ENCODE measurements at regions not wholly inside any gene's neighbourhood (a gene's known extent, or its start where the extent isn't known, plus 50 kb on each side); places are given as distances from the start of the nearest gene placed in this dataset.

DNA sequence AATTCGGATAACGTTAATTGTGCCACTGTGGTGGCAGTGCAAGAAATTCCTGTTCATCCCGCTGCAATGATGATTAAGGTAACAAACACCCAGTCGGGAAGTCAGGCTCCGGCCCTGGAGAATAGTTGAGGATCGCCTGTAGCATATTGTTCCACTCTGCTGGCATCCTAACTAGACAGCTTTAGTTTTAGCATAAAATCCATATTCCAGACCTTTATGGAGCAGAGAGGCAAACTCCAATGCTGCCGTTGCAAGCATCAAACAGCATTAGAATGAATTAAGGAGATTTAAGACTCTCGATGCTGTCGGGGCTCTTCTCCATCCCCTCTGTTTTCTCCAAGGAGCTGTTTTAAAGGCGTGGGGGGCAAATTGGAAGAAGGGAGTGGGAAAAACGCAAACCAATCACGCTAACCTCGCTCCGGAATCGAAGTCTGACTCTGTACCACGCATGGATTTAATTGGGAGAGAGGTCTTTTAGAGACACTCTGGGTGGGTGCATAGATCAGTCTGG, 660.4 kb downstream of the VRK1 start:
- H3K9me3 Mint-ChIP-seq (ENCODE audit: unreplicated experiment) = no peaks in the 10 kb centered on the region
- no peak overlapping the region for H3K4me3 Mint-ChIP-seq (ENCODE audit: unreplicated experiment)
- H3K36me3 Mint-ChIP-seq (ENCODE audit: low read depth, unreplicated experiment) = no peaks in the 10 kb centered on the region
- DNase-seq (ENCODE audit: low spot score) = no peak
- H3K27me3 Mint-ChIP-seq (ENCODE audit: unreplicated experiment) = peaks cover 5% of the 10 kb centered on the region
- TF ChIP-seq, protein P1, sequence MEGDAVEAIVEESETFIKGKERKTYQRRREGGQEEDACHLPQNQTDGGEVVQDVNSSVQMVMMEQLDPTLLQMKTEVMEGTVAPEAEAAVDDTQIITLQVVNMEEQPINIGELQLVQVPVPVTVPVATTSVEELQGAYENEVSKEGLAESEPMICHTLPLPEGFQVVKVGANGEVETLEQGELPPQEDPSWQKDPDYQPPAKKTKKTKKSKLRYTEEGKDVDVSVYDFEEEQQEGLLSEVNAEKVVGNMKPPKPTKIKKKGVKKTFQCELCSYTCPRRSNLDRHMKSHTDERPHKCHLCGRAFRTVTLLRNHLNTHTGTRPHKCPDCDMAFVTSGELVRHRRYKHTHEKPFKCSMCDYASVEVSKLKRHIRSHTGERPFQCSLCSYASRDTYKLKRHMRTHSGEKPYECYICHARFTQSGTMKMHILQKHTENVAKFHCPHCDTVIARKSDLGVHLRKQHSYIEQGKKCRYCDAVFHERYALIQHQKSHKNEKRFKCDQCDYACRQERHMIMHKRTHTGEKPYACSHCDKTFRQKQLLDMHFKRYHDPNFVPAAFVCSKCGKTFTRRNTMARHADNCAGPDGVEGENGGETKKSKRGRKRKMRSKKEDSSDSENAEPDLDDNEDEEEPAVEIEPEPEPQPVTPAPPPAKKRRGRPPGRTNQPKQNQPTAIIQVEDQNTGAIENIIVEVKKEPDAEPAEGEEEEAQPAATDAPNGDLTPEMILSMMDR (IDR thresholded peaks at IDR 0.05; ENCODE audit: unreplicated experiment) = no peak
- no peak overlapping the region for H3K27ac Mint-ChIP-seq (ENCODE audit: unreplicated experiment)
- peaks cover 12% of the 10 kb centered on the region for H3K4me1 Mint-ChIP-seq (ENCODE audit: unreplicated experiment)

DNA sequence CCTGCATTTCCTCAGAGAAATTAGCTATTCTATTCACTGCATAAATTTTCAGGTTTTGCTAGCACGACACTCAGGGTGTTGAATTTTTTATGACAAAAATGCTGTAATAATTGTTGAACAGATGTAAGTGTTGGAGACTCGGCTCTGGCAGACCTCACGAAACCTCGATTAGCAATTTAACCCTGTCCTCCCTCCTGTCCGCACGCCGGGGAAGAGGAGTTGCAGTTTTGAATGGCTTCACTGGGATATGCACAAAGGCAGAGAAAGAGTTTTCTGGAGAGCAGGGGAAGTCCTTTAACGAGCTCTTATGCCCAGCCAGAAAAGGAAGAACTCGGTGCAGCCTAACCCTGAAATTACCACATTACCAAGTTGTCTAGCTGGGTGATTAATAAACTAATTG, 661.1 kb downstream of the VRK1 start:
- Mint-ChIP-seq H3K4me1 (ENCODE audit: unreplicated experiment) (peaks cover 12% of the 10 kb centered on the region), H3K27ac (ENCODE audit: unreplicated experiment) (peak overlapping the region; percentile 11), H3K4me3 (ENCODE audit: unreplicated experiment) (peak overlapping the region; percentile 87), H3K36me3 (ENCODE audit: low read depth, unreplicated experiment) (no peaks in the 10 kb centered on the region), H3K27me3 (ENCODE audit: unreplicated experiment) (peaks cover 5% of the 10 kb centered on the region), H3K9me3 (ENCODE audit: unreplicated experiment) (no peaks in the 10 kb centered on the region)
- no peak for DNase-seq (ENCODE audit: low spot score)
- TF ChIP-seq, protein P1 (IDR thresholded peaks at IDR 0.05; ENCODE audit: unreplicated experiment) = no peak

DNA sequence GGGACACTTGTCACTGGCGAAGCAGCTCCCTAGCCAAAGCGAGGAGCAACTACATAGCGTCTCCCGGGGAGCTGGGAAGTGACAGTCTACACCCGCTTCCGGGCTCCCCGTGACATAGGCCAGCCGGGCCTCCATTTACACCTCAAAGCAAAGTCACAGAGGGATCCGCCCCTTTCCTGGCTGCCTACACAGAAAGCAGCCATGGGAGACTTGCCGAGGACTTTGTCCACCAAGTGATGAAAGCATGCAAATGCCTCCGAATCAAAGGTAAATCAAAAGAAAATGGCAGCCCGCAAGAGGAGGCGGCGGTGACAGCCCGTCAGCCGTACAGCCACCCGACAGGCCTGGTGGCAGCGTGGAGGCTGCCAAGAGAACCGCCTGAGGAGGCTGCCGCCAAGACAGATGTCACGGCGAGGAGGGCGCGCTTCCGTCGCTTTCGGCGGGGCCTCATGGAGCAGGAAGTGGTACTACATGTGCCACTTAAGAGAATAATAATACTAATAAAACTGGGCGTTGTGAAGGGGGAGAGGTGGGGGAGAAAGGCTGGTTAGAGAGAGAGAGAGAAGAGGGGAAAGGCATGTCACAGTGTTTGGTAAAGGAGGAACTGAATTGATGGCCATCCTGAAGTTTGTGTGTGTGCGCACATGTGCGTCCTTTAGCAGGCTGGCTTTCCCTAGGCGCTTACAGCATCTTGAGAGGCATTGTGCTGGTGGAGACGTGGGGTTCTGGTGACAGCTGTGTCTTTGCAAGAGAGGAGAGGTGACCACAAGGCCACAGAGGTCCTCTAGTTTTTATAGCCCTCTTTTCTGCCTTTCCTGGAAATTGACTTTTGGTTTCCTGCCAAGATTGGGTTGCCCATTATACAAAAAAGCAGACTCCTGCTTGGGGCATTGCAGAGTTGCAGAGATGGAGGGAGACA, 661.7 kb downstream of the VRK1 start:
- Mint-ChIP-seq H3K9me3 (ENCODE audit: unreplicated experiment) (no peaks in the 10 kb centered on the region), H3K27me3 (ENCODE audit: unreplicated experiment) (peaks cover 5% of the 10 kb centered on the region), H3K27ac (ENCODE audit: unreplicated experiment) (peak overlapping the region; percentile 11), H3K36me3 (ENCODE audit: low read depth, unreplicated experiment) (no peaks in the 10 kb centered on the region), H3K4me3 (ENCODE audit: unreplicated experiment) (peak overlapping the region; percentile 87), H3K4me1 (ENCODE audit: unreplicated experiment) (peaks cover 12% of the 10 kb centered on the region)
- DNase-seq (ENCODE audit: low spot score) = peak; percentile 30
- TF ChIP-seq, protein P1 (IDR thresholded peaks at IDR 0.05; ENCODE audit: unreplicated experiment) = no peak

DNA sequence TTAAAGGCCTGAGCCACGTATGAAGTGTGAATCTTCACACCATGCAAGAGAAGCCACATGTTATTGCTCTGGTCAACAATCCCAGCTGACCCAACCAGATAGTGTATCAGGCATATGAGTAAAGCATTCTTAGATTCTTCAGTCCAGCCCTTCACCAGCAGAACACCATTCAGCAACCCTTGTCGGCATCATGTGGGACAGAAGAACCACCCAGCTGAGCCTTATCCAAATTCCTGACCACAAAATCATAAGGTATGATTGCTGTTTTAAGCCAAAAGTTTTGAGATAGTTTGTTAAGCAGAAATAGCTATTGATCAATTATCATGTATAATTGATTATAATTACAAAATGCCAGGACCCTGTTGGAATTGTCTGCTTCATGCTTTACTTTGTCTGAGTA, 664.9 kb downstream of the VRK1 start:
- Mint-ChIP-seq H3K9me3 (ENCODE audit: unreplicated experiment) (no peaks in the 10 kb centered on the region), H3K27me3 (ENCODE audit: unreplicated experiment) (peaks cover 5% of the 10 kb centered on the region), H3K4me3 (ENCODE audit: unreplicated experiment) (no peak overlapping the region), H3K4me1 (ENCODE audit: unreplicated experiment) (peaks cover 12% of the 10 kb centered on the region), H3K27ac (ENCODE audit: unreplicated experiment) (no peak overlapping the region), H3K36me3 (ENCODE audit: low read depth, unreplicated experiment) (no peaks in the 10 kb centered on the region)
- no peak for DNase-seq (ENCODE audit: low spot score)
- TF ChIP-seq, protein P1 (IDR thresholded peaks at IDR 0.05; ENCODE audit: unreplicated experiment) = no peak

DNA sequence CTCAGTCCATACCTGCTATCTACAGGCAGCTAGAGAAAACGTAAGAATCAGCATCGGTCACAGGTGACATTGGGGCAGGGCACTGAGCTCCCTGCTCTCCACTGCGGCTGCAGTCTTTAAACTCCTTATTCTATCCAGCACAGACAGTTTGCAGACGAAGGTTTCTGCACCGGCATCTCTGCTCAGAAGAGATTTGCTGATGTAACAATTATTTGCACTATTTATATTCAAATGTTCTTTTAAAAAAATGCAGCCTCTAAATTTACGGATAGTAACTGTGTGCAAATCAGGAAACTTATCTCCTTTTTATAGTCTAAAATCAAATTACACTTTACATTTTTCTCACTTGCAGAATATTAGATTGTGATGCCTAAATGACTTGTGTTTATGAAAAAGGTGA, 671.0 kb downstream of the VRK1 start:
- no peaks in the 10 kb centered on the region for H3K4me1 Mint-ChIP-seq (ENCODE audit: unreplicated experiment)
- H3K27me3 Mint-ChIP-seq (ENCODE audit: unreplicated experiment) = no peaks in the 10 kb centered on the region

More for the DNA sequence above, 671.0 kb downstream of the VRK1 start:
- Mint-ChIP-seq H3K4me3 (ENCODE audit: unreplicated experiment) (no peak overlapping the region), H3K36me3 (ENCODE audit: low read depth, unreplicated experiment) (no peaks in the 10 kb centered on the region), H3K9me3 (ENCODE audit: unreplicated experiment) (no peaks in the 10 kb centered on the region), H3K27ac (ENCODE audit: unreplicated experiment) (no peak overlapping the region)
- TF ChIP-seq, protein P1 (IDR thresholded peaks at IDR 0.05; ENCODE audit: unreplicated experiment) = no peak
- no peak for DNase-seq (ENCODE audit: low spot score)
